ENCODE measurements at regions not wholly inside any gene's neighbourhood (a gene's known extent, or its start where the extent isn't known, plus 50 kb on each side); places are given as distances from the start of the nearest gene placed in this dataset.
"Not testable (repeated sequence)": the region's sequence is repeated elsewhere in the genome, so short reads cannot be mapped to it uniquely, and the experiment has no call there.

GRCh38 chr7:113494797-113495566, 376.6 kb upstream of the SMIM30 start:
- TF ChIP-seq CTCF (conservative IDR thresholded peaks at IDR 0.05; ENCODE audit: low read depth, low read length); RCOR1 (IDR thresholded peaks at IDR 0.05; ENCODE audit: insufficient replicate concordance, low read length); POLR2A (IDR thresholded peaks at IDR 0.05; ENCODE audit: low read depth, low read length); RAD21 (IDR thresholded peaks at IDR 0.05; ENCODE audit: low read length); USF2 (IDR thresholded peaks at IDR 0.05; ENCODE audit: low read depth, low read length); CEBPB (IDR thresholded peaks at IDR 0.05; ENCODE audit: low read depth, low read length); BHLHE40 (IDR thresholded peaks at IDR 0.05; ENCODE audit: low read depth, low read length); CHD1 (IDR thresholded peaks at IDR 0.05; ENCODE audit: low read depth, low read length); MXI1 (IDR thresholded peaks at IDR 0.05; ENCODE audit: borderline replicate concordance, low read depth, low read length); FOS (IDR thresholded peaks at IDR 0.05; ENCODE audit: low read depth, low read length); MAZ (IDR thresholded peaks at IDR 0.05; ENCODE audit: borderline replicate concordance, low read depth, low read length); MAFK (IDR thresholded peaks at IDR 0.05; ENCODE audit: low read depth, low read length); SMC3 (IDR thresholded peaks at IDR 0.05; ENCODE audit: low read depth, low read length): not testable (repeated sequence)

Data from IMR-90 (cell line).